Fibroblast of gingiva (primary cell): ENCODE measurements at regions not wholly inside any gene's neighbourhood (a gene's known extent, or its start where the extent isn't known, plus 50 kb on each side); places are given as distances from the start of the nearest gene placed in this dataset.
"Not testable (repeated sequence)": the region's sequence is repeated elsewhere in the genome, so short reads cannot be mapped to it uniquely, and the experiment has no call there.

ENCODE experiments used
- DNase-seq: peaks from one replicate; pipeline ENCODE4 v3.0.0-alpha.2; 2011; ENCODE audit warnings: low read depth

DNA sequence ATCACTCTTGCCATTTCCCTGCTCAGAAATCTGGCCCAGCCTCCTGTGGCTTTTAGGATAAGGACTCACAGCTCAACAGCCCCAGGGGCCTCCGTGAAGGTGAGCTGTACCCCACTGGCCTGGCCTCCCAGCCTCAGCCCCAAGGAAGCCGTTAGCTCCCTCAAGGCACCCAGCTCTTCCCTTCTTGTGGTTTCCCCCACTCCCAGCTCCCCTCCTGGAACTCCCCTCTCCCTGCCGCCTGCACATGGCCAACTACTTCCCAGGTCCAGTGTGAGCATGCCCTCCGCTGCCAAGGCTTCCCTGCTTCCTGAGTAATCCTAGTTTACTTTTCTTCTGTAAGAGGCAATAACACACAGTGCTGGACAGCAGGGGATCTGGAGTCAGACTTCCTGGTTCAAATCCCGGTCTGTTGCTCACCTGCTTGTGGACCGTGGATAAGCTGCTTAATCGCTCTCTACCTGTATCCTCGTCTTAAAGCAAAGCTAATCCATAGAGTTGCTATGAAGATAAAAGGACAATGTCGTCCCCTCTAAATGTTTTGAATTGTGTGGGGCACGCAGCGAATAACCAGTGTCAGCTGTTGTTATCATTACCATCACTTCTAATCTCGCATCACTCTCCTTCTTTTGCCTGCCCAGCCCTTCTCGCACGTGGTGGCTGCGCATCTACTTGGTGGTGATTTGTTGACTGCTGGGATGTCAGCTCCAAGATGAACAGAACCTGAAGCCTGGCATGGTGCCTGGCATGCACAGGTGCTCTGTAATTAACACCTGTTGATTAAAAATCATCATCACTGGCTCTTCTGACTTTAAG is 86.6 kb downstream of the C5orf15 start:
- DNase-seq: no peak

DNA sequence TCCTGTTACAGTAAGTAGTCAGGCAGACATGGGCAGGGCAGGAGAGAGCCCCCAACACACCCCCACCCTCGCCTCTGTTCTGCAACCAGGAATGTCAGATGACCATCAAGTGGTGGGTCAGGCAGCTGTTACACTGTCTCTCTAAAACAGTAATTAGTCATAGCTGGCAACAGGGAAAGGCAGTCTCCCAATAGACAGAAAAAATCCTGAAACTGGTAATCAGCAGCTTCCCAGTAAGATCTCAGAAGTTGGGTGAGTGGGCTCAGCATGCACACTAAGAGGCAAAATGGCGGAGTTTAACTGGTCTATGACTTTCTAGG is 90.2 kb downstream of the C5orf15 start:
- DNase-seq: no peak

DNA sequence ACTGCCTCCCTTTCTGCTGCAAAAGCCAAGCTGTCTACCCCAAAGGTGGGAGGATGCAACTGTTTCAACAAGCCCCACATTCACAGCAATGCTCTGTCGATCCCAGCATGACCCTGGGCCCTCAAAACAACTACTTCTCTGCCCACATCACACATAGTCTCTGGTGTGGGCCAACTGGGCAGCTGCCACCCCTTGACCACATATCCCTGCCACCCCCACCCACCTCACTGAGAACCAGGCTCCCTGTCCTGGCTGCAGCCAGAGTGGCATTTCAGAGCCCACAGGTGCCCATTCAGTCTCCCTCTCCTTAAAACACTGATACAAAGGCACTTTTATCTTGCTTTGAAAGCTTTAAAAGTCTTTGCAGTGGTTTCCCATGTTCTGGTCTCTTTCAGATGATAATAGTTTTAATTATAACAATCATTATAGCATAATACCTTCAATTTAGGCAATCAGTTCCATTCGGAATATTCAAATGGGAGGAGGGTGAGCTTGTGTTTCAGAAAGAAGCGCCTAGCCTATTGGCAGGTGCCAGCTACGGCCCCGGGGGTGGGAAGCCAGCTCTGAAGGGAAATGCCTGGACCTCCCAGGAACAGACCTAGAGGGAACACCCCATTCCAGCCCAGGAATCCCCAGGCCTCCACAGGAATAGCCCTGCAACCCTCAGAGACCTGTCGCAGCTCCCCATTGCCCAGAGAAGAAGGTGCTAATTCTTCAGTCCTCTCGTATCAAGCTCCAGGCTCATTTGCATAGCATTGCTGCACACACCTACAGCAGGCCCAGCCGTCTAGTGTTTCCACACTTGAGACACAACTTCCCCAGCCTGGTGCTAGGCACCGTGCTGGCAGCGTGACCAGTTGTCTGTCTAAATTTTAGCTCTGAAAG is 90.8 kb downstream of the C5orf15 start:
- DNase-seq: no peak

DNA sequence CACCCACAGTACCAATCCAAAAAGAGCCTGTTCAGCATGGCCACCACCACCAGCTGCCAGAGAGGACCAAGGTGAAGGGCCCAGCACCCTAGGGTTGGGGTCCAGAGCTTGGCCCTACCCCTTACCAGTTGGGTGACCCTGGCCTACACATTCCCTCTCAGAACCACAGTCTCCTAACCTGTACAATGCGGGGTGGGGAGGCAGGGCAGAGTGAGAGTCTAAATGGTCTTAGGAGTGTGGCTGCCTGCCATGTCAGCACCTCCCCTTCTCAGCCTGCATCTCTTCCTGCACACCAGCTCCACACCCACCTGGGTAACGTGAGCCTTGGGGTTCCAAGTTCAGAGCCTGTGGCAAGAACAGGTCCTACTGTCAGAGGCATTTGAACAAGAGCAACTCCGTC is 92.2 kb downstream of the C5orf15 start:
- DNase-seq: no peak

DNA sequence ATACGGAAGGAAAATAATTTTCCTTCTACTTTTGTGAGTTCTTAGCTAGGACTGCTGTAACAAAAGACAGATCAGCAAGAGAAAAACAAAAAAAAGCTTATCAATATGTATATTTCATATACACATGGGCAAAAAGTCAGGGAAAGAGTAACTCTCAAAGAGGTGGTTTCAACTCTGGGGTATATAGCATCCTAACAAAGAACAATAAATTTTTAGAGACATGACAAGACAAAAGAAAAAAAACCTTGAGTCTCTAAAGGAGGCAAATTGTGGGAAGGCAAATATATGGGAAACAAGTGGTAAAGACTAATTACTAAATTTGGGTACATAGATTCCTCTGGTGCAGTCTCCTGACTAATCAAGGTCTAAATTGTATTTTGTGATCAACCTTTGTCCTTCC is 93.2 kb downstream of the C5orf15 start:
- DNase-seq: no peak

DNA sequence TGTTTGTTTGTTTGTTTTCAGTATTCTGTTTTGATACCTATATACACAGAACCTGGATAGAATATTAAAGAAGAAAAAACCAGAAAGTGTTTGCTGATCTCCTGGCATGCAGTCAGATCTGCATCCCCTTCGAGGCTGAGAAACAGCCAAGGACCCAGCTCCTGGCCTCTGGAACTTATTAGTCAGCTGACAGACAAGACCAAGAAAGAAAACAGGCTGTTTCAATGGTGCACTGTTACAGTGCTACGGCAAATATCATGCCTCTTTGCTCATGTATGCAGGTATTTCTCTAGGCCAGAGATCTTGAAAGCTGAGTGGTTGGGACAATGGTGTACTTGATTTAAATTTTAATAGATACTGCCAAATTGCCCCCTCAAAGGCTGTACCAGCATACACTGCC is 95.0 kb downstream of the C5orf15 start:
- DNase-seq: no peak

DNA sequence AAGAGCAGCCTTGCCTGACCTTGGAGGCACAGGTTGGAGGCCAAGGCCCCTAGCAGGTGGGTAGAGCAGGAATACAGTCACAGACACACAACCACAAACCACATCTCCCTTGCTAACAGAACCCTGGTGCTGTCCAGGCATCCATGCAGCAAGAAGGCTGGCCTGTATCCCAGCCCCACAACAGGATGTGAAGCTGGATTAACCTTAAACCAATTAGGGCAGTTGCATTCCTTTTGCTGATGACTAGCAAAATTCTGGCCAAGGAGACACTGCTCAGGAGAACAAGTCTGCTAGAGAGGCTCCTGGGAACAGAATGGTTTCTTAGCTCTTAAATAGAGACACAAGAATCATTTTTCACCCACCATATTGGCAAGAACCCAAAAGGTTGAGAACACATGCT is 97.8 kb downstream of the C5orf15 start:
- DNase-seq: peak; percentile 52

DNA sequence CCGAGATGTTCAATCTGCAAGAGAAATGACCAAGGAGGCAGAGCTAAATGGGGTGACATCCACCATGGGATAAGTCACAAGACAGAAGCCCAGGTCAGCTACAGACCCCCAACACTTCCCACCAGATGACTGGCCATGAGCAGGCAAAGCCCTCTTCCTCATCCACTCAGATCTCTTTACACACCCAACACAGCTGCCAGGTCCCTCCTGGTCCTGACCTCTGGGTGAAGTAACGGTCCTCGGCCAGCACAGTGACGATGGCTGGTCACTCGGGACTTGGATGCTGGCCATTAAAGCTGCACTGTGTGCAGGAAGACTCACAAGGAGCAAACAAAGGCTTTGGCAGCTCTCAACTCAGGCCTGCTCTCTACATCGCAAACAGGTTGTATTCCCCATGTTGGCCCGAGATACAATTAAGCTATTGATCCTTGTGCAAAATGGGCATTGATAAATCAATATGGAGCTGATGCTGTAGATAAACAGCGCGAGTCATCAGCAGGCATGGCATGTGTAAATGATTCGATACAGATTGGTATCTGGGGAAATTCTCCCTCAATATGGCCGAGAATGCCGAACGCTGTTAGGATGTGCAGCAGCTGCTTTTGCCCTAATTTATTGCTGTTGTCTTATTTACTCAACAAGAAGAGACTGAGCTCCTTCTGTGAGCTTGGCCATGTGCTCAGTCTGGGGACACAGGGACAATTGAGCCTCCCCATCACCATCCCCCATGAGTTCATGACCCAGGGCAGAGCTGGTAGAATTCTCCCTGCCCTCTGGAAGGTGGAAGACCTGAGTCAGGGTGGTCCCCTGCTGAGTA is 98.7 kb downstream of the C5orf15 start:
- no peak for DNase-seq

DNA sequence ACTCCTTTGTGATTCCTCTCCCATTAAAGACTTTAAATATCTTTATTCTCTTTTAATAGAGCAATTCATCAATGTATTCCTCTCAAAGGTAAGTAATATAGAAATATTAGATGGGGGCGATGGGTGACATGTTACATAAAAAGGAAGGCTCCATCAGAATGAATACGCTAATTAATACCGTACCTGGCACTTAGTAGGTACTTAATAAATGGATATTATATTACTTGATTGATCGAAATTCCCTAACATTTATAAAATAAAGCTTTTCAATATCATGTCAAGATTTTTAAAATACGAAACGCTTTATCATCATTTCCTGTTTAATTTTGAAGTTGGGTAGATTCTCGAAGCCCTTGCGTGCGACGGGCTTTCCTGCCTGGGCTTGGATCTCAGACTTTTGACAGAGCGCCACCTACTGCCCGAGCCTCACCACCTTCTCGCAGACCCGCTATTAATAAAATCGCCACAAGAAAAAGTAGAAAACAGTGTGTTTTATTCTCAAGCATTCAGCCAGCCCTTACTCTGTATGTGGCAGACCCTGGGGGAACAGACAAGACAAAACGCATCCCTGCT is 99.4 kb downstream of the C5orf15 start:
- peak; percentile 73 for DNase-seq

DNA sequence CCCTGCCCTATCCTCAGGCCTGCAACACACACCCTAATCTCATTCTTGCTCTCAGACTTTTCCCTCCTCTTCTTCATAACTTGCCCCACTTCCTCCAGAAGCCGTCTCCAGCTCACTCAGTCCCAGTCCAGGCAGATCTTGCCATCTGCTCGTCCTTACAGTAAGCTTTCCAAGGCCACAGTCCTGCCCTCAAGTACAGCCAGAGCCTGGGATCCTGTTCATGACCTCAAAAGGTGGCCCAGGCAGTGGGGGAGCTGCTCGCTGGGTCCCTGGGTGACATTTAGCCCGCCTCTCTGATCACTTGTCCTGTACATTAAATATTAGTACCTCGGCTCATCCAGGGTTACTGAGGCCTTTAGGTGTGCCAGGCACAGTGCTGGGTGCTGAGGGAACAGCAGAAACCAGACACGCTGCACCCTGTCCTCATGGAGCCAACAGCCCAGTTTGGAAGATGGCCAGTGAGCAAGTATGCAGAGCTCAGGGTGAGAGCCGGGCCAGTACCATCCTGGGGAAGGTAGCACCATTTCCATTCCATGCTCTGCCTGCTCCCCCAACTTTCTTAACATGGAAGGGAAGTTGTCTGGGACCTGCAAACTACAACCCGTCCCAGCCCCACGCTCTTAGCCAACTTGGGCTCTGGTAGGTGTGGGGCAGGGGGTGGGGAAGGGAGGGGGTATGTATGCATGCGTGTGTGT is 100.4 kb downstream of the C5orf15 start:
- no peak for DNase-seq

DNA sequence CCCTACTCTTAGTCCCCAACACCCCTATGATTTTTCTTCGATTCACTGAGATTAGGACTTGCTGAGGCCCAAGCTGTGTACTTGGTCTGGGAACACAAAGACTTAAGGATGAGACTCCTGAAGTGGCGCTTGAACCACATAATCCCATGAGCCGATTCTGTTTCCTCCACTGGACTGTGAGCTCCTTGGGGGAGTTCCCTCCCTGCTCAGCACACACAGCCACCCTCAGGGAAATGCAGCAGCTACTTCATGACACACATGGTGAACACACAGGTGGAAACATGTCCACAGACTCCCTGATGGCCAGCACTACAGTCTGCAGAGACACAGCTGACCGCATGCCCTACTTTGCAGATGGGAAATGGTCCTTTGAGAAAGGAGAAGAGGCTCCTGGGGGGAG is 101.1 kb downstream of the C5orf15 start:
- no peak for DNase-seq

DNA sequence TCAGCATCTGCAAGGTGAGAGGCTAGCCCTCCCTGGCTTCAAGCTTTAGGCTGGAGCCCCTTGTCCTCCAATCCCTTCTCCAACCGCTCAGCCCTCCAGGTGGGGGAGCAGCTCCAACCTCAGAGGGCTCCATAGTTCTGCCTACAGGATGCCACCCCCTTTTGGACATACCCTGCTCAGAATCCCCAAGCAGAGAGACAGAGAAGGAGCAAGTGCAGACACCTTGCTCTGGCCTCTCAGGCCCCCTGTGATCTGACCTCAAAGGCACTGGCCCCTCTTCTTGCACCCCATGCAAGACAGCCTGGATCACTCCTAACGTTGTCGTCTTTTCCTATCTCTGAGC is 101.6 kb downstream of the C5orf15 start:
- DNase-seq: no peak

DNA sequence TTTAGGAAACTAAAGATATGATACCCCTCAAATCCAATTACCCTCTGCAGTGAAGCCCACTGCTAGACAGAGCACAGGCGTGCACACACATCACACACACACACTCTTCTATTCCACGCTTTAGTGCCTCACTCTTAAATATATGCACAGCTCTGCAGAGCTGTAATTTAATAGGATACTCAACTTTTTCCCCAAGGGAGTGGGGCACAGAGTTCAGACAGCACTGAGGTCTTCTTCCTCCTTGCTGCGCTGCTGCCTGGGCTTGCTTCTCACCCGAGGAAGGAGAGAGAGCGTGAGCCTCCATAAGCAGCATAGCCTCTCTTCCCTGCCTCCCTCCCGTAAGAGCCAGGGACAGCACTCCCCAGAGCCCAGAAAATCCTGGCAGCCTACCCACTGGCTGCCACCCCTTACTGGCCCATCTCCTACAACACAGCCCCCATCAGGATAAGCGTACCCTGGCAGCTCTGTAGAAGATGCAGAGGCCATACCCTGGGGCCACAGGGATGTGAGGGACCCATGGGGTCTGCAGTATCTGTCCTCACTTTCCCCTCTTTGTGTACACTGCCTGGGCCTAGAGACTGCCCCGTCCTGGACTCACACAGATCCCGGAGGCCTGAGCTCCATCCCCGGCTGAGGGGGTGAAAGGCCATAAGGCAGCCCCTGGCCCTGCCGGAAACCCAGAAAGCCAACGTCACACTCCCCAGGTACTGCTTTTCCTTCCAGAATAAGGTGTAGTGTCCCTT is 102.1 kb downstream of the C5orf15 start:
- DNase-seq: no peak

DNA sequence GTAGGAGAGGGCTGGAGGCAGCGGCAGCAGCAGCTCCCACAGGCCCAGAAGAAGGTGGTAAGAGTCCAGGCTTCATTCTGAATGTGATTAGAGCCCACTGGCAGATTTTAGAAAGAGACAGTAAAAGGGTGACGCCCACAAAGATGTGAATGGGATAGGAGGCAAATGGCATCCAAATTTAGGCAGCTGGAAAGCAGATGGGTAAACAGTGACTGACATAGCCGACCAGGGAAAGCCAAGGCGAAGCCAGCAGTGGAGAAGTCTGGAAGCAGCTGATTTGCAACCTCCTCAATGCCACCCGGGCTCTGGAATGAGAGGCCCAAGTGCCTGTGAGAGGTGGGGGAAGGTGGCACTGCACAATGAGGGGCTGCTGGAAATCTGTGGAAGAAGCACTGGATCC is 103.3 kb downstream of the C5orf15 start:
- no peak for DNase-seq

DNA sequence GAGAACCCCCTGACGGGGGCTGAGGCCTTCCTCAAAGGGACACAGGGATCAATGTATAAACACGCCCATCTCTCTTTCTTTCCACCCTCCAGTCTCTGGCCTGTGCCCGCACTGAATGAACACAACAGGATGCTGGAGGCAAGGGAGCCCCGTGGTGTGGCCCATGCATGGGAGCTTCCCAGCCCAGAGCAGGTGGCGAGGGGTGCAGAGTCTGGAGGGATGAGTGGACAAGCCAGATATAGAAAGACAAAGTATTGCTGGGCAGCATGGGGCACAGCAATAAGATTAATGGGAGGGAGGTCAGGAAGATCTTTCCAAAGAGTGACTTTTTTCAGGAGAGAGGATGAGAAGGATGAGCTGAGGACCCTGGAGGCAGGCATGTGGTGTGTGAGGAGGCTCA is 103.7 kb downstream of the C5orf15 start:
- DNase-seq: no peak

DNA sequence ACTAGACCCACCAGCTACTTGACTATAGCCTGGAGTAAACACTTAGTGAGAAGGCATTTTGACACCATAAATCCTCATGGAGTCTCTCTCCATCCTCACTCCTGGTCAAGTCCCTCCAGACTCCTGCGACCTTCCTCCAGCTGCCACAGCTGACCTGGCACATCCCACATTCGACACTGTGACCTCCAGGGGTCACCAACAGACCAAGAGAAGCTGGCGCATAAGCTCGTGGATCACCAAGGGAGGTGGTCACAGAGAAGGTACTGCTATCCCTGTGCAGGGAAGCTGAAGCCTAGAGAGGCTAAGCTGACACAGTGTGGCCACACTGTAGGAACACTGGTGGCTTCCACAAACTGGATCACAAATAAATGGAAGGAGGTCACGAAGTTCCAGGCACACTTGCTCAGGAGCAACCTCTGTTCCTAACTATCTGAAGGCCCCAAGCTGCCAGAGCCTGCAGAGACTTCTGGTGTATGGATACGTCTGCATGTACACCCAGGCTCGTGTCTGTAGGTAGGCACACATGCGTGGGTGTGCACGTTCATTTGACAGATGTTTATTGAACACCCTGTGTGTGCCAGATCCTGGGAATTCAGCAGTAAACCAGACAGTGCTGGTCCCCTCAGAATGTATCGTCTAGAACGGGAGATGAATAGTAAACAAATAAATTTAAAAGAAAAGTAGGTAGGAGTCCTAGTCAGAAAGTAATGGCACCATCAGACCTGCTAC is 104.4 kb downstream of the C5orf15 start:
- no peak for DNase-seq

DNA sequence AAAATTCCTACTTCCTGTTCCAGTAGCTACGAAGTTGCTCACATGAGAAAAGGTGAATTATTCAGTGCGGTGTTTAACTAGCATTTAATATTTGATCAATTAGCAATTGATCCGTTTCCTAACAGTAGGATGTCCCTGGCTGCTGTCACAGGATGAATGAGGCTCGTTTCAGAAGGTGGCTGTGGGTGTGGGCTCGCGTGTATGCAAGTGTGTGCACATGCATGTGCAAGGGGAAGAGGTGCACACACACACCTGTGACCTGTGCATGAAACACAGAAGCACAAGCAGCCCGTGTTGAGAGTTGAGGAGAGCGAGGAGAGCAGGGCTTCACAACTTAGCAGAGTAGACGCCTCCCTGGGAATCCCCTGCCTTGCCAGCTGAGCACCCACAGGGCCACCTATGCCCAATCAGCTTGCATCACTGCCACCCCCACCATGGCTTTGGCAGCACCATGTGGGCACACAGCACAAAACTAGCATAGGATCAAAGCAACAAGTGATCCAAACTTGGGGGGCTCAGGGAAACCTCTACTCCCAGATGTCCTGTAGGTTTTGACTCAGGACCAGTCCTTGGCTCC is 107.2 kb downstream of the C5orf15 start:
- no peak for DNase-seq

DNA sequence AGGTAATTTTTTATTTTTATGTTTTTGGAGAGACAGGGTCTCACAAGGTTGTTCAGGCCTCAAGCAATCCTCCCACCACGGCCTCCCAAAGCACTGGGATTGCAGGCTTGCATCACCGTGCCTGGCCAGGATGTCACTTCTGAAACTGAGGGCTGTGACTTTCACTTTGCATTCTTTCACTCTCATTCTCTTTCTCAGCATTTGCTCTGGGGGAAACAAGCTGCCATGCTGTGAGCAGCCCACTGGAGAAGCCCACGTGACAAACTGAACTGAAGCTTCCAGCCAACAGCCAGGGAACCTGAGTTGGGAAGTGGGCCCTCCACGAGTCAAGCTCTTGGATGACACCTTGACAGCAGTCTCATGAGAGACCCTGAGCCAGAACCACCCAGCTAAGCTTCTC is 109.4 kb downstream of the C5orf15 start:
- DNase-seq: no peak

DNA sequence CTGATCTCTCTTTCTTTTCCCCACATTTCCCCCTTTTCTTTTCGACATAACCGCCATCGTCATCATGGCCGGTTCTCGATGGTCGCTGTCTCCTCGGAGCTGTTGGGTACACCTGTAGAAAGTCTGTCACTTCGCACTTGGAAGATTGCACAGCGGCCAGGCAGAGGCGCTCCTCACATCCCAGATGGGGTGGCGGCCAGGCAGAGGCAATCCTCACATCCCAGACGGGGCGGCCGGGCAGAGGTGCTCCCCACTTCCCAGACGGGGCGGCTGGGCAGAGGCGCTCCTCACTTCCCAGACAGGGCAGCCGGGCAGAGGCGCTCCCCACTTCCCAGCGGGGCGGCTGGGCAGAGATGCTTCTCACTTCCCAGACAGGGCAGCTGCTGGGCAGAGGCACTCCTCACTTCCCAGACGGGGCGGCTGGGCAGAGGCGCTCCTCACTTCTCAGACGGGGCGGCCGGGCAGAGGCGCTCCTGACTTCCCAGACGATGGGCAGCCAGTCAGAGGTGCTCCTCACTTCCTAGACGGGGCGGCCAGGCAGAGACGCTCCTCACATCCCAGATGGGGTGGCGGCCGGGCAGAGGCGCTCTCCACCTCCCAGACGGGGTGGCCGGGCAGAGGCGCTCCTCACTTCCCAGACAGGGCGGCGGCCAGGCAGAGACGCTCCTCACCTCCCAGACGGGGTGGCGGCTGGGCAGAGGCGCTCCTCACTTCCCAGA is 110.7 kb downstream of the C5orf15 start:
- not testable (repeated sequence) for DNase-seq
